H9 (cell line): ENCODE measurements at regions not wholly inside any gene's neighbourhood (a gene's known extent, or its start where the extent isn't known, plus 50 kb on each side); places are given as distances from the start of the nearest gene placed in this dataset.

Experiments used
- DNase-seq: peaks from one replicate; pipeline ENCODE4 v3.0.0-alpha.2; 2017
- H2AFZ ChIP-seq: one replicate; pipeline ENCODE4 v1.6.1; 2013; ENCODE audit warnings: mild to moderate bottlenecking, low read length, control low read depth, moderate library complexity
- H2AK5ac ChIP-seq: 2 replicates; pipeline ENCODE4 v1.6.1; 2013; ENCODE audit warnings: low read length, control low read depth, mixed read lengths; ENCODE audit not compliant: insufficient read length
- H2BK120ac ChIP-seq: one replicate; pipeline ENCODE4 v1.6.1; 2013; ENCODE audit warnings: low read depth, mild to moderate bottlenecking, low read length, control low read depth, inconsistent platforms; ENCODE audit not compliant: poor library complexity, severe bottlenecking
- H2BK12ac ChIP-seq: 2 replicates; pipeline ENCODE4 v1.6.1; 2013; ENCODE audit warnings: low read length, control low read depth, mixed read lengths, low read depth; ENCODE audit not compliant: insufficient read length
- H2BK15ac ChIP-seq: 2 replicates; pipeline ENCODE4 v1.6.1; 2013; ENCODE audit warnings: low read depth, low read length, control low read depth
- H2BK20ac ChIP-seq: one replicate; pipeline ENCODE4 v1.6.1; 2013; ENCODE audit warnings: low read depth, mild to moderate bottlenecking, low read length, control low read depth, inconsistent platforms; ENCODE audit not compliant: poor library complexity, severe bottlenecking
- H2BK5ac ChIP-seq: 2 replicates; pipeline ENCODE4 v1.6.1; 2013; ENCODE audit warnings: low read length, control low read depth, mixed read lengths; ENCODE audit not compliant: insufficient read length
- H3K14ac ChIP-seq: 2 replicates; pipeline ENCODE4 v1.6.1; 2013; ENCODE audit warnings: low read length, control low read depth; ENCODE audit not compliant: insufficient read depth
- H3K18ac ChIP-seq: 2 replicates; pipeline ENCODE4 v1.6.1; 2013; ENCODE audit warnings: low read depth, mild to moderate bottlenecking, mixed read lengths, low read length, control low read depth; ENCODE audit not compliant: insufficient read length
- H3K23ac ChIP-seq: 2 replicates; pipeline ENCODE4 v1.6.1; 2013; ENCODE audit warnings: low read length, control low read depth, mixed read lengths, low read depth; ENCODE audit not compliant: insufficient read length
- H3K23me2 ChIP-seq: 2 replicates; pipeline ENCODE4 v1.6.1; 2013; ENCODE audit warnings: low read depth, mild to moderate bottlenecking, mixed read lengths, low read length, control low read depth; ENCODE audit not compliant: insufficient read length, poor library complexity, severe bottlenecking
- H3K27ac ChIP-seq: 2 replicates; pipeline ENCODE4 v1.5.1; 2013; ENCODE audit warnings: low read length, control low read depth, mixed read lengths, low read depth; ENCODE audit not compliant: insufficient read length
- H3K27me3 ChIP-seq: 2 replicates; pipeline ENCODE4 v1.6.1; 2013; ENCODE audit warnings: low read length, control low read depth, inconsistent platforms; ENCODE audit not compliant: insufficient read depth
- H3K4ac ChIP-seq: 2 replicates; pipeline ENCODE4 v1.6.1; 2013; ENCODE audit warnings: low read depth, mild to moderate bottlenecking, control low read depth, inconsistent platforms, low read length, moderate library complexity
- H3K4me1 ChIP-seq: 2 replicates; pipeline ENCODE4 v1.6.1; 2013; ENCODE audit warnings: low read length, control low read depth, inconsistent platforms; ENCODE audit not compliant: insufficient read depth
- H3K4me2 ChIP-seq: 2 replicates; pipeline ENCODE4 v1.6.1; 2013; ENCODE audit warnings: low read length, control low read depth, mixed read lengths; ENCODE audit not compliant: insufficient read length, insufficient read depth
- H3K56ac ChIP-seq: 2 replicates; pipeline ENCODE4 v1.6.1; 2013; ENCODE audit warnings: low read depth, mild to moderate bottlenecking, mixed read lengths, low read length, control low read depth; ENCODE audit not compliant: insufficient read length
- H3K79me1 ChIP-seq: 2 replicates; pipeline ENCODE4 v1.6.1; 2013; ENCODE audit warnings: low read depth, mild to moderate bottlenecking, moderate library complexity, low read length, control low read depth, inconsistent platforms; ENCODE audit not compliant: insufficient read depth, poor library complexity, severe bottlenecking
- H3K79me2 ChIP-seq: 2 replicates; pipeline ENCODE4 v1.6.1; 2013; ENCODE audit warnings: low read length, control low read depth, inconsistent platforms; ENCODE audit not compliant: insufficient read depth
- H3K9ac ChIP-seq: 2 replicates; pipeline ENCODE4 v1.6.1; 2013; ENCODE audit warnings: low read length, control low read depth, mixed read lengths; ENCODE audit not compliant: insufficient read length; ENCODE audit errors: extremely low read depth
- H3K9me3 ChIP-seq: one replicate; pipeline ENCODE4 v1.6.1; 2013; ENCODE audit warnings: low read depth, low read length, inconsistent platforms; ENCODE audit not compliant: control insufficient read depth
- H3T11ph ChIP-seq: one replicate; pipeline ENCODE4 v1.6.1; 2013; ENCODE audit warnings: mild to moderate bottlenecking, low read length, control low read depth, inconsistent platforms
- H4K20me1 ChIP-seq: one replicate; pipeline ENCODE4 v1.6.1; 2013; ENCODE audit not compliant: control insufficient read depth, insufficient read length, insufficient read depth
- H4K5ac ChIP-seq: 2 replicates; pipeline ENCODE4 v1.6.1; 2013; ENCODE audit warnings: low read depth, mild to moderate bottlenecking, mixed read lengths, low read length, control low read depth; ENCODE audit not compliant: insufficient read length
- H4K8ac ChIP-seq: replicated peaks from 2 replicates; pipeline ENCODE4 v1.6.1; 2013; ENCODE audit warnings: low read length, control low read depth, mixed read lengths, low read depth; ENCODE audit not compliant: insufficient read length
- H4K91ac ChIP-seq: 2 replicates; pipeline ENCODE4 v1.6.1; 2013; ENCODE audit warnings: low read depth, mild to moderate bottlenecking, moderate library complexity, mixed read lengths, low read length, control low read depth; ENCODE audit not compliant: insufficient read length
- H3K27ac Mint-ChIP-seq, 3 experiments: 2 replicates in 2 of 3; 3 replicates in 1 of 3; pipeline ENCODE4 v1.8.0; 2020 to 2021; ENCODE audit warnings: mixed read lengths in 3 of 3, mild to moderate bottlenecking in 1 of 3, moderate library complexity in 1 of 3
- H3K27me3 Mint-ChIP-seq: 2 replicates; pipeline ENCODE4 v1.8.0; 2021; ENCODE audit warnings: low read depth, mild to moderate bottlenecking, moderate library complexity, mixed read lengths
- H3K36me3 Mint-ChIP-seq, 3 experiments: 2 replicates in 2 of 3; 3 replicates in 1 of 3; pipeline ENCODE4 v1.8.0; 2020 to 2021; ENCODE audit warnings: low read depth in 3 of 3, mixed read lengths in 3 of 3; ENCODE audit not compliant: insufficient read depth in 1 of 3
- H3K4me1 Mint-ChIP-seq, 2 experiments: 2 replicates each; pipeline ENCODE4 v1.8.0; 2020; ENCODE audit warnings: mixed read lengths in 2 of 2
- H3K4me3 Mint-ChIP-seq, 2 experiments: 2 replicates in 1 of 2; 3 replicates in 1 of 2; pipeline ENCODE4 v1.8.0; 2020 to 2021; ENCODE audit warnings: mild to moderate bottlenecking in 2 of 2, mixed read lengths in 2 of 2, moderate library complexity in 1 of 2
- H3K9me3 Mint-ChIP-seq, 2 experiments: 2 replicates in 1 of 2; 3 replicates in 1 of 2; pipeline ENCODE4 v1.8.0; 2020; ENCODE audit warnings: mild to moderate bottlenecking in 2 of 2, mixed read lengths in 2 of 2, moderate library complexity in 1 of 2
- CTCF ChIP-seq: fragments of 200-600 bp; sonication (generic); conservative IDR thresholded peaks from 3 replicates; pipeline ENCODE4 v1.8.0; 2021; ENCODE audit warnings: antibody characterized with exemption, mild to moderate bottlenecking
- WGBS: extraction: QIAGEN DNeasy Blood & Tissue Kit; methylation state at CpG from one replicate; pipeline ENCODE4 v1.1.7; 2013; ENCODE audit warnings: missing lambda C conversion rate, low lambda C conversion rate, mixed read lengths; ENCODE audit not compliant: insufficient read length; ENCODE audit errors: extremely low coverage; 5-methylcytosine and 5-hydroxymethylcytosine counted together

- H3T11ph ChIP-seq = no peak overlapping the region
- no peak overlapping the region for H4K5ac ChIP-seq
- Mint-ChIP-seq H3K27me3 (no peaks in the 10 kb centered on the region), H3K4me3 (no peak overlapping the region), H3K27ac (peak overlapping the region in 2 of 3 experiments; percentile 11 to 76; a peak in 5 of 7 replicates), H3K9me3 (no peaks in the 10 kb centered on the region), H3K4me1 (peaks cover 13 to 16% of the 10 kb centered on the region in 2 experiments), H3K36me3 (no peaks in the 10 kb centered on the region)
- peak overlapping the region; percentile 9 for H2AFZ ChIP-seq
- H2BK12ac ChIP-seq = no peak overlapping the region
- no peak overlapping the region for H3K4me2 ChIP-seq
- no peaks in the 10 kb centered on the region; the same call in 1 of the 2 replicates for H3K4me1 ChIP-seq
- no peak overlapping the region for H3K4ac ChIP-seq
- H3K23ac ChIP-seq = no peak overlapping the region
- no peaks in the 10 kb centered on the region for H3K27me3 ChIP-seq
- H3K9ac ChIP-seq = no peak overlapping the region
- H3K79me2 ChIP-seq = no peaks in the 10 kb centered on the region
- no peak overlapping the region for H3K18ac ChIP-seq
- H3K56ac ChIP-seq = no peak overlapping the region
- no peak overlapping the region for H2BK15ac ChIP-seq
- H3K14ac ChIP-seq = no peak overlapping the region
- WGBS = no CpG with 5 or more reads among the region's 11 CpGs
- H4K91ac ChIP-seq = no peak overlapping the region
- no peak for DNase-seq
- no peak overlapping the region for H2BK20ac ChIP-seq
- no peak for TF ChIP-seq CTCF
- no peak overlapping the region for H2BK120ac ChIP-seq
- no peaks in the 10 kb centered on the region for H4K20me1 ChIP-seq
- H3K23me2 ChIP-seq = no peaks in the 10 kb centered on the region
- no peak overlapping the region for H3K27ac ChIP-seq
- H2AK5ac ChIP-seq = no peak overlapping the region
- no peaks in the 10 kb centered on the region for H3K79me1 ChIP-seq
- no peaks in the 10 kb centered on the region for H3K9me3 ChIP-seq
- no peak overlapping the region for H4K8ac ChIP-seq
- H2BK5ac ChIP-seq = no peak overlapping the region
Measured at GRCh38 chr2:164014068-164014731, 278.4 kb upstream of the FIGN start.
